KOPT-K1 (cell line): ENCODE measurements at regions not wholly inside any gene's neighbourhood (a gene's known extent, or its start where the extent isn't known, plus 50 kb on each side); places are given as distances from the start of the nearest gene placed in this dataset.
"Not testable (repeated sequence)": the region's sequence is repeated elsewhere in the genome, so short reads cannot be mapped to it uniquely, and the experiment has no call there.

Source experiments
- H3K27ac ChIP-seq: fragments of 200-600 bp; sonication (generic); 2 replicates; pipeline ENCODE4 v1.5.1; 2016; ENCODE audit warnings: antibody characterized with exemption, mild to moderate bottlenecking, low read depth, low read length; ENCODE audit not compliant: poor library complexity, severe bottlenecking
- H3K36me3 ChIP-seq: fragments of 200-600 bp; sonication (generic); 2 replicates; pipeline ENCODE4 v1.5.1; 2017; ENCODE audit warnings: antibody characterized with exemption, mild to moderate bottlenecking, low read length, moderate library complexity; ENCODE audit not compliant: insufficient read depth
- H3K9me3 ChIP-seq: fragments of 200-600 bp; sonication (generic); 2 replicates; pipeline ENCODE4 v1.5.1; 2017; ENCODE audit warnings: antibody characterized with exemption, low read length, mild to moderate bottlenecking; ENCODE audit not compliant: insufficient read depth, poor library complexity, severe bottlenecking

GRCh38 chr4:60952921-60953320 is 247.2 kb upstream of the ADGRL3 start:
- no peaks in the 10 kb centered on the region for H3K9me3 ChIP-seq
- H3K36me3 ChIP-seq, result no peaks in the 10 kb centered on the region
- H3K27ac ChIP-seq, result no peak overlapping the region

- Histone ChIP-seq H3K9me3 (no peaks in the 10 kb centered on the region), H3K36me3 (no peaks in the 10 kb centered on the region), H3K27ac (no peak overlapping the region)
Observed at GRCh38 chr4:60953826-60954225, 246.3 kb upstream of the ADGRL3 start.

- H3K9me3 ChIP-seq, result no peaks in the 10 kb centered on the region
- no peak overlapping the region for H3K27ac ChIP-seq
- H3K36me3 ChIP-seq, result no peaks in the 10 kb centered on the region
Observed at GRCh38 chr4:60962286-60962685, 237.8 kb upstream of the ADGRL3 start.

GRCh38 chr4:60981534-60981933 is 218.6 kb upstream of the ADGRL3 start:
- no peaks in the 10 kb centered on the region for H3K9me3 ChIP-seq
- H3K27ac ChIP-seq, result no peak overlapping the region
- no peaks in the 10 kb centered on the region for H3K36me3 ChIP-seq

GRCh38 chr4:60989141-60989540 is 211.0 kb upstream of the ADGRL3 start:
- Histone ChIP-seq H3K9me3 (no peaks in the 10 kb centered on the region), H3K27ac (no peak overlapping the region), H3K36me3 (no peaks in the 10 kb centered on the region)

- Histone ChIP-seq H3K9me3 (no peaks in the 10 kb centered on the region), H3K36me3 (no peaks in the 10 kb centered on the region), H3K27ac (no peak overlapping the region)
Observed at GRCh38 chr4:60992037-60992436, 208.1 kb upstream of the ADGRL3 start.

GRCh38 chr4:61003301-61003700 is 196.8 kb upstream of the ADGRL3 start:
- H3K27ac ChIP-seq, result no peak overlapping the region
- H3K36me3 ChIP-seq, result no peaks in the 10 kb centered on the region
- H3K9me3 ChIP-seq, result no peaks in the 10 kb centered on the region

- no peak overlapping the region for H3K27ac ChIP-seq
Observed at GRCh38 chr4:61004651-61005170, 195.4 kb upstream of the ADGRL3 start.

GRCh38 chr4:61011051-61011450 is 189.1 kb upstream of the ADGRL3 start:
- H3K27ac ChIP-seq, result no peak overlapping the region
- H3K36me3 ChIP-seq, result no peaks in the 10 kb centered on the region
- no peaks in the 10 kb centered on the region for H3K9me3 ChIP-seq

More at GRCh38 chr4:61004651-61005170, 195.4 kb upstream of the ADGRL3 start:
- H3K36me3 ChIP-seq, result no peaks in the 10 kb centered on the region
- no peaks in the 10 kb centered on the region for H3K9me3 ChIP-seq

- H3K36me3 ChIP-seq, H3K27ac ChIP-seq, H3K9me3 ChIP-seq: not testable (repeated sequence)
Observed at GRCh38 chr4:61011936-61012335, 188.2 kb upstream of the ADGRL3 start.

GRCh38 chr4:61024610-61025009 is 175.5 kb upstream of the ADGRL3 start:
- Histone ChIP-seq H3K27ac (no peak overlapping the region), H3K36me3 (no peaks in the 10 kb centered on the region)

GRCh38 chr4:61027939-61028338 is 172.2 kb upstream of the ADGRL3 start:
- Histone ChIP-seq H3K27ac (no peak overlapping the region), H3K36me3 (no peaks in the 10 kb centered on the region), H3K9me3 (no peaks in the 10 kb centered on the region)

More at GRCh38 chr4:61024610-61025009, 175.5 kb upstream of the ADGRL3 start:
- no peaks in the 10 kb centered on the region for H3K9me3 ChIP-seq

GRCh38 chr4:61036071-61036684 is 163.9 kb upstream of the ADGRL3 start:
- Histone ChIP-seq H3K9me3 (no peaks in the 10 kb centered on the region), H3K36me3 (no peaks in the 10 kb centered on the region), H3K27ac (no peak overlapping the region)

- H3K27ac ChIP-seq, result no peak overlapping the region
- H3K9me3 ChIP-seq, result no peaks in the 10 kb centered on the region
Observed at GRCh38 chr4:61041527-61041926, 158.6 kb upstream of the ADGRL3 start.

GRCh38 chr4:61044837-61045236 is 155.3 kb upstream of the ADGRL3 start:
- H3K36me3 ChIP-seq, result no peaks in the 10 kb centered on the region
- no peaks in the 10 kb centered on the region for H3K9me3 ChIP-seq
- no peak overlapping the region for H3K27ac ChIP-seq

More at GRCh38 chr4:61041527-61041926, 158.6 kb upstream of the ADGRL3 start:
- H3K36me3 ChIP-seq, result no peaks in the 10 kb centered on the region

- Histone ChIP-seq H3K27ac (no peak overlapping the region), H3K36me3 (no peaks in the 10 kb centered on the region), H3K9me3 (no peaks in the 10 kb centered on the region)
Observed at GRCh38 chr4:61049018-61049417, 151.1 kb upstream of the ADGRL3 start.
